ENCODE measurements at regions not wholly inside any gene's neighbourhood (a gene's known extent, or its start where the extent isn't known, plus 50 kb on each side); places are given as distances from the start of the nearest gene placed in this dataset.
A peak's percentile ranks its signal among the peaks of the same experiment; 100 is the strongest.

- no peak for DNase-seq (ENCODE audit: low read depth)
These were observed 139.1 kb upstream of the DTNBP1 start for GRCh38 chr6:15801912-15802311.

DNA sequence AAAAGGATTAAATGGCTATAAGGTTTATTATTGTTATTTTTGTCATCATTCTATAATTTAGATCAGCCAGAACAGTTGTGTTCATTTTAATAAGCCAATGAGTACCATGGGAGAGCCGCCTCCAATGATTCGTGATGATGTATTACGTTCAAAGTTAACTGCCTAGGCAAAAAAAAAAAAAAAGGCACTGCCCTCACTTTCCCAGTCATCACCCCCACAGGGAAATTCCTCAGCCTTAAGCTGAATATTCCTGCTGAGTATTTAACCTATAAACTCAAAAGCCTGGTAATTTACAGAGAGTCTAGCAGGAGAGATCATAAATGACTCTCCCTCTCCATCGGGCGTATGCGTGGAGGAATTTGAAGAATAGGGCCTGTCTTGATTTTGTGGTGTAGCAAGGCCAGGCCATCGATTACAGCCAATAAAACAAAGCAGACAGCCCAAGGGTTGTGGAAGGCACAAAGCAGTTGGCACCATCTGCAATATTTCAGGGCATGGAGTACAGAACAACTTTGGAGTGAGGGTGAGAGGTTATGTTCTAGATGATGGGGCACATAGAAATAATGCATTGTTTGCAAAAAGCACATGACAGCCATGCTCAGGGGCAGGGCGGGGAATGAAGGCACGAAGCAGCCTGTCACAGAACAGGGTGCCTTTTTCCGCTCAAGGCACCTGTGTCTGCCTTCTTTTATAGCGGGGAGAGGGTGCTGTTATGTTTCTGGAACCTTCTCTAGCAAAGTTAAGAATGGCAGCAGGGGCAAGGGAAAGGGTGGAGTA is 138.2 kb upstream of the DTNBP1 start:
- DNase-seq (ENCODE audit: low read depth) = no peak

- DNase-seq (ENCODE audit: low read depth) = no peak
These were observed 135.9 kb upstream of the DTNBP1 start for GRCh38 chr6:15798533-15799255.

DNA sequence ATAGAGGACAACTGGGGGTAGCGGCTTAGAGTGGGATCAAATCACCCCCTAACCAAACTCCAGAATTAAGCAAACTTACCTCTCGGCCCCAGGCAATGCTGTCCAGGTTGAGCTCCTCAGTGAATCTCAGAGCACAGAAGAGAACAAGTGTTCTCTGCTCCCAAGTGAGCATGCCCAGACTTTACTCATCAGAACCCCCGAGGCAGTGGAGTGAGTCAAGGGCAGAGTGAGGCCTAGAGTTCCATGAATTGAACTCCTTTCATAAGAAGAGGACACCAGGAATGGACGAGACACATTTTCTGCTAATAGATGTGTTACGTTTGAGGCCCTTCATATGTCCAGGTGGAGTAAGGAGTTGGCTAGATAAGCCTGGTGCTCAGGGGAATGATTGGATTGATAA is 134.0 kb upstream of the DTNBP1 start:
- no peak for DNase-seq (ENCODE audit: low read depth)

DNA sequence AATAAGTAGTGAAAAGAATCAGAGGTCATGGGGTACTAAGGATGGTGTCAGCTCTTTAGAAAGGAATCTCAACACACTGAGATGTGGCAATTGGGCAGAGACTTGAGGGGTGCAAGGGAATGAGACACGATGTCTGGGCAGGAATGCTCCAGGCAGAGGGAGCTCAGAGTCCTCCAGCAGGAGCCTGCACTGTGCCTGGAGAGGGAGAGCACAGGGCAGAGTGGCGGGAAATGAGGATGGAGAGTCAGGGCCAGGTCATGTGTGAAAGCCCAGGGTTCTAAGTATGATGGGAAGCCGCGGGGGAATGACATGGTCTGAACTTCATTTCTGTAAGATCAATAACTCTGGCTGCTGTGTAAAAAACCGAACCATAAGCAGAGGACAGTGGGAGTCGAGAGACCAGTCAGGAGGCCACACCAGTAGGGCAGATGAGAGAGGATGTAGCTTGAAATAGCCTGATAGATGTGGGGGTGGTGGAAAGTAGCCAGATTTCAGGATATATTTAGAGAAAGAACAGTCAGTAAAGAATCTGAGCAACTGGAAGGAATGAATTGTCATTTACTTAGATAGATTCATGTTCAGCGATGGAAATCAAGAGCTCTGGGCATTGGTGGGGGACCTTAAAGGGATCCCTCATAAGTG is 133.4 kb upstream of the DTNBP1 start:
- no peak for DNase-seq (ENCODE audit: low read depth)

GRCh38 chr6:15793826-15794225 is 131.0 kb upstream of the DTNBP1 start:
- no peak for DNase-seq (ENCODE audit: low read depth)

DNA sequence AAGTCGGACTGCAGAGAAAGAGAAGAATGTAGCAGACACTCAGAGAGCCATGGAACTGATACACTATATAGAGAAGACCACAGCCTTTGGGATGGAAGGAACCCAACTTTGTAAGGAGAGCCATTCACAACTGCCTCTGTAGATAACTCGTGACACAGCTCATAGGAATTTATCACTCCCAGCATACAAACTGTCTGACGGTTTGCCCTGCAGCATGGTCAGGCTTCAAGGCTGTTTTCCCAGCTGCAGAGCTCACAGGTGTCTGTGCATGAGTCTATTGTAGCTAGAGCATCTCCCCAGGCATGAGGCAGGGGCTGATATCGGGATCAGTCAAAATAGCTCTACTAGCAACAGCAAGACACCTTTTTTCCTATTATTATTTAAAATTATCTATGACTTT is 130.5 kb upstream of the DTNBP1 start:
- peak; percentile 26 for DNase-seq (ENCODE audit: low read depth)

GRCh38 chr6:15792842-15793241 is 130.0 kb upstream of the DTNBP1 start:
- DNase-seq (ENCODE audit: low read depth) = no peak

DNA sequence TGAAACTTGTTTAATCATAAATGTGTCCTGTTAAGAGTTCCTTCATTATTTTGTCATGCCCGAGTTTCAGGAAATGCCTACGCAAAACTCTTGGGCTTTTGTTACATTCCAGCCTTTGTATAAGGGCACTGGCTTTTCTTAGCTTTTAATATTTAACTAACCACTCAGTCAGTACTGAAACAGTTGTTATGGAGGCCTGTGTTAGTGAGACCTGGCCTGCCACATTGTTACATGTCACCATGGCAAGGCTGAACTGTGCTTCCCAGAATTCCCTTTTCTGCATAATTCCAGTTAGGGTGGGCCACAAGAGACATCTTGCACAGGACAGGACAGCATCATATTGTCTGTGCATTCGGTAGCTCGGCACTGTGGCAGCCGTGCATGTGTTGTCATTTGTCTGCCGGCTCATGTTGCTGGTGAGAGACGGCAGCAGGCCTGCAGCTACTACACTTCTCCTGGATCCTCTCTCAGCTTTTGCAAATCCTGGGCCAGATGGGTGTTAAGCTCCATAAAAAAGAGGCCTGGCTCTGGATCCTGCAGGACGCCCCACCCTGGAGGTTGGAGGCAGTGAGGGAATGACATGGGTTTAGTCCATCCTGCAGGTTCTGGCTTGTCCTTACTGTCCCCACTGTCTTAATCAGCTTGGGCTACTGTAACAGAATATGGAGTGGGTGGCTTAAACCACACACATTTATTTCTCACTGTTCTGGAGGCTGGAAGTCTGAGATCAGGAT is 128.8 kb upstream of the DTNBP1 start:
- no peak for DNase-seq (ENCODE audit: low read depth)

DNA sequence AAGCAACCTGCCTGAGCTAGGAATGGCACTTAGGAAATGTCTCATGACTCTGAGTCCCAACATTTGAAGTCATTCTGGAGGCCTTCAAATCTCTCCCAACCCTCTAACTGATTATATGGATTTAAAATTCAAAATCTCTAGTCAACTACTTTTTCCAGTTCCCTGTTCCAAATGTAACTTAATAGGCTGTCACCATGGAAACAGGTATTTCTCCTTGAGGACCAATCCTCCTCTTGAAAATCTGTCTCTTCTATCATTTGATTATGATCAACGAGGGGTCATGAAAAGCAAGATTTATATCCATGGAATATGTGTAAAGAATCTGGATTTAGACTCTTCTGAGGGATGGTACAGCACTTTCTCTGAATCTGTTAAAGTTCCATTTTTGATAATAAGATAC is 127.3 kb upstream of the DTNBP1 start:
- no peak for DNase-seq (ENCODE audit: low read depth)

DNA sequence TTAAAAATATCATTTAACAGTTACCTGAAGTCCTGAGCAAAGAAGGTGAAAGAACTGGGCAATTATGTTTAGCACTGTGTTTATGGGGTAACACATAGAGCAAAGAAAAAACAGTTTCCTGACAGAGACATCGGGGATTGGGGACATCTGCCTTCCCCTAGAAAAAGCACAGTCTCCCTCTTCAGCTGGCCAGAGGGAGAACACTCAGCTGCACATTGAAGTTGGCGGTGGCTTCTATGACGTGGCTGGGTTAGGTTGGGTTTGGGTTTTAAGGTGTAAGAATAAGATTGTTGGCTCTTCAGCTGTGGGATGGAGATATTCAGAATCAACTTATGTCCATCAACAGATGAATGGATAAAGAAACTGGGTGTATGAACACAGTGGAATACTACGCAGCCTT is 124.0 kb upstream of the DTNBP1 start:
- DNase-seq (ENCODE audit: low read depth) = no peak

- no peak for DNase-seq (ENCODE audit: low read depth)
These were observed 120.7 kb upstream of the DTNBP1 start for GRCh38 chr6:15783484-15783883.

GRCh38 chr6:15781890-15782289 is 119.1 kb upstream of the DTNBP1 start:
- DNase-seq (ENCODE audit: low read depth) = no peak

DNA sequence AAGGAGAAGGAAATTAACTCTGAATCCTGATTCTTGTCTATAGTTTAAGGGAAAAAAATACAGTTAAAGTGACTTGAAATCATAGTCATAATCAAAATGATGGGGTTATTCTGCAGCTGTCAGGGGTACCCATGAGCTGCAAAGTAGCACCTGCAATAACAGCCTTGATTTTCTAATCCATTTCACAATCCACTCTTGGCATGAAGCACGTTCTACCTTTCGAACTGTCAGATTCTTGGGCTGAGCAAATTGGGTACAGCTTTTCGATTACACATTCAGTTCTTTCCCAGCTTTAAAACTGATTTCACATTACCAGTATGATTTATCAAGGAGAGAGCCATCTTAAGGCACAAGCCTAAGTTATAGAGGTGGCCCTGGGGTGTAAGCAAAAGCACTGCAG is 118.5 kb upstream of the DTNBP1 start:
- DNase-seq (ENCODE audit: low read depth) = no peak

GRCh38 chr6:15780437-15780836 is 117.6 kb upstream of the DTNBP1 start:
- DNase-seq (ENCODE audit: low read depth) = no peak

DNA sequence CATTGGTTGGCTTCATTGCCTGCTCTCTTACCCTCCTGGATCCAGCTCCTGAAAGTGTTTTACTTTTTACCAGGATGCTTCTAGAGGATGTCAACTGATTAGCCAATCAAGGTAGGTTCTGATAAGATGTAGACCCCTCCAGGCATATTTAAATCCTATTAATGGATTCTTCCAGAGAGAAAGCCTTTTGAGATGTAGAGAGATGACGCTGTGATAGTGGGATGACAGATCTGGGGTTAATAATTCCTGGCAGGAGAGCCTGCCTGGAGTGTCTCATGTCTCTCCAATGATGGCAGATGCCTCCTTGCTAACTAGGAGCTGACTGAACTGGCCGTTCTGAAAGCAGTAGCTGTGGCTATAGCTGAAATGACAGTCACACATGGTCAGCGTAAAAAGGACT is 116.9 kb upstream of the DTNBP1 start:
- no peak for DNase-seq (ENCODE audit: low read depth)

- no peak for DNase-seq (ENCODE audit: low read depth)
These were observed 113.7 kb upstream of the DTNBP1 start for GRCh38 chr6:15776458-15776980.

- no peak for DNase-seq (ENCODE audit: low read depth)
These were observed 112.9 kb upstream of the DTNBP1 start for GRCh38 chr6:15775741-15776140.

DNA sequence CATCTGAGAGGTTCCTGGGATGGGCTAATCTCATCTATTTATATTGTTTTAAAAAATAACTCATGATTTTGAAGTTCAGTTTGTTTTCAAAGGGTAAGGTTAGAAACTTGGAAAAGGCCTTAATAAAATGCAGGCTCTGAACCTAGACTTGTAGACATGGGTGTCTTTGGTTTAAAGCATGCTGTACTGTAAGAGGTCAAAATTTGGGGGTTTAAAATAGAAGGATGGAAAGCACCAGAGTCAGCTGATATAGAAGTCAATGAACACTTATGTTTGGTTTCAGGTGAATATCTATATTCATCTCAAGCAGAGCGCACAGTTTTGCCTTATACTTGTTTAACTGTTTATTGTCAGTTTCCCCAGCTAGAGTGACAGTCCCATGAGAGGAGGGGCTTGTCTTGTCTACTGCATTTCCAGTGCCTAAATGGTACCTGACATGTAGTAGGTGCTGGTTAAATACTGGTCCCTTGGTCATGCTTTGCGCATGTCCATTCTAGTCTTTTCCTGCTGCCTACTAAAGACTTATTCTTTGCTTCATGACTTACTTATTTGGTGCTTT is 112.3 kb upstream of the DTNBP1 start:
- DNase-seq (ENCODE audit: low read depth) = no peak

DNA sequence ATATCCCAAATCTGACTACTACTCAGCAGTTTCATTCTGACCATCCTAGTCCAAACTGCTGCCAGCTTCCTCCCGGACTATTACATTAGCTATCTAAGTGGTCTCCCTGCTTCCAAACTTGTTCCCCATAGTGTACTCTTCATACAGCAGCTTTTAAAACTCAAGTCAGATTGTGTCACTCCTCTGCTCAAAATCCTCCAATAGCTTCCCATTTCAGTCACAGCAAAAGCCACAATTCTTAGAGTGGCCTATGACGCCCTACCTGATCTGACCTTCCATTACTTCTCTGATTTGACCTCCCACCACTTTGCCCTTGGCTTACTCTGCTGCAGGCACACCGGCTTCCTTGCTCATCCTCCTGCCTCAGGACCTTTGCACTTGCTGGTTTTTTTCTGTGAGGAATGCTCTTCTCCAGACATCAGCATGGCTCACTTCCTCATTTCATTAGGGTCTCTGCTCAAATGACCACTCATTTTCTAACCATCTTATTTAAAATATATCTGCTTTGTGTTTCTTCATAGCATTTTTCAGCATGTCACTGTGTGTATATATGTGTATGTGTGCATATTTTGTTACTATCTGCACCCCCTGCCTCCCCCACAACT is 111.1 kb upstream of the DTNBP1 start:
- no peak for DNase-seq (ENCODE audit: low read depth)

DNA sequence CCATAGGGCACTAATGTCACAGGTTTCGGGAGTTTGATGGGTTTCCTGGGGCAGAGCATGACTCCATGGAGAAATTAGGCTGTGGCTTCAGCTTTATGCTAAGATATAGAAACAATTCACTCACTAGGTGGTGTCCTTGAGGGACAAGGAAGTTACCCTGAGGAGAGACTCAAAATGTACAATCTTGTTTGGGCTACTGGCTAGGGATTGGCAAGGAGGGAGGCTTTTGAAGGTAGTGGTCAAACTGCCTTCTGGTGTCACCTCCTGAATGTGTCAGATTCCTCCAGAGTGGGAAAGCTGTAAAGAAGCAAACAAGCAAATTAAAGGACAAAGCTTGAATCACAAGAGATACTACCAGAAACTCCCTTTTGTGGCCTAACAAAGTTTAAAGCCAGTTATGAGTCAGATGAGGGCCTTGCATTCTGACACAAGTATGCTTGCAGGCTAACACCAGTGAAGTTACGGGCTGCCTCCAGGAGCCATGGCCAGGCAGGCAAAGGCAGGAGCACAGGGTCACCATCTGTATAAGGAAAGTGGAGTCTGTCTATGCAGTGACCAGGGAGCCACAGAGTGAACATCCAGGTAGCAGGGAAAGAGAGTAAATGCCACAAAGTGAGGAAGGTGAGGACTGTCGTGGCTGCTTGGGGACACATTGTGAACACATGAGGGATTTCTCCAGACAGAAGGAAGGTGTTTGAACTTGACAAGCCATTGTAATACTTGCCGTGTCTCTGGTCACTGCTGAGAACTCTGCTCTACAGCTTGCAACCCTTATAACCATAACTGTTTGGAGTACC is 107.7 kb upstream of the DTNBP1 start:
- DNase-seq (ENCODE audit: low read depth) = no peak
